T-helper 17 cell (primary cell): ENCODE measurements at regions not wholly inside any gene's neighbourhood (a gene's known extent, or its start where the extent isn't known, plus 50 kb on each side); places are given as distances from the start of the nearest gene placed in this dataset.
"Not testable (repeated sequence)": the region's sequence is repeated elsewhere in the genome, so short reads cannot be mapped to it uniquely, and the experiment has no call there.

Source experiments
- ATAC-seq: fragments of 150-1000 bp; cut with Tn5 transposase; 2 replicates; pipeline ENCODE4 v1.10.0; 2021; ENCODE audit warnings: mild to moderate bottlenecking, moderate library complexity
- DNase-seq, 3 donors: peaks; one replicate each; pipeline versions ENCODE4 v3.0.0 to v3.0.0-alpha.2; 2020 to 2021
- H3K9me3 ChIP-seq: one replicate; pipeline ENCODE4 v1.7.0; 2013; ENCODE audit warnings: low read length, mild to moderate bottlenecking; ENCODE audit not compliant: control insufficient read depth, poor library complexity, severe bottlenecking
- H3K27ac Mint-ChIP-seq: one replicate; pipeline ENCODE4 v1.8.0; 2022; ENCODE audit warnings: mild to moderate bottlenecking, moderate library complexity, mixed read lengths
- H3K27me3 Mint-ChIP-seq: one replicate; pipeline ENCODE4 v1.8.0; 2022; ENCODE audit warnings: mixed read lengths
- H3K36me3 Mint-ChIP-seq: one replicate; pipeline ENCODE4 v1.8.0; 2022; ENCODE audit warnings: low read depth, mixed read lengths
- H3K4me1 Mint-ChIP-seq: one replicate; pipeline ENCODE4 v1.8.0; 2022; ENCODE audit warnings: mild to moderate bottlenecking, mixed read lengths
- H3K4me3 Mint-ChIP-seq: one replicate; pipeline ENCODE4 v1.8.0; 2022; ENCODE audit warnings: mild to moderate bottlenecking, moderate library complexity, mixed read lengths

- H3K4me1 Mint-ChIP-seq, result no peaks in the 10 kb centered on the region
- H3K4me3 Mint-ChIP-seq, result no peak overlapping the region
- H3K9me3 ChIP-seq, result no peaks in the 10 kb centered on the region
- H3K36me3 Mint-ChIP-seq, result no peaks in the 10 kb centered on the region
- DNase-seq, result no peak
- no peaks in the 10 kb centered on the region for H3K27me3 Mint-ChIP-seq
- no peak overlapping the region for H3K27ac Mint-ChIP-seq
- no peak for ATAC-seq
These were observed 133.2 kb downstream of the MRPL57 start for GRCh38 chr13:21309542-21310172.

GRCh38 chr13:21310220-21310619 lies 133.8 kb downstream of the MRPL57 start:
- H3K9me3 ChIP-seq, result no peaks in the 10 kb centered on the region
- H3K27ac Mint-ChIP-seq, result no peak overlapping the region
- ATAC-seq, result no peak
- H3K36me3 Mint-ChIP-seq, result no peaks in the 10 kb centered on the region
- no peak overlapping the region for H3K4me3 Mint-ChIP-seq
- H3K27me3 Mint-ChIP-seq, result no peaks in the 10 kb centered on the region
- no peaks in the 10 kb centered on the region for H3K4me1 Mint-ChIP-seq
- no peak for DNase-seq

- H3K27me3 Mint-ChIP-seq, H3K36me3 Mint-ChIP-seq, H3K9me3 ChIP-seq, H3K4me3 Mint-ChIP-seq, DNase-seq, H3K4me1 Mint-ChIP-seq, H3K27ac Mint-ChIP-seq: not testable (repeated sequence)
- ATAC-seq, result peak; percentile 39
These were observed 138.5 kb downstream of the MRPL57 start for GRCh38 chr13:21314976-21315375.

- Mint-ChIP-seq H3K4me3 (no peak overlapping the region), H3K36me3 (no peaks in the 10 kb centered on the region), H3K4me1 (no peaks in the 10 kb centered on the region), H3K27me3 (no peaks in the 10 kb centered on the region), H3K27ac (peak overlapping the region; percentile 59)
- no peaks in the 10 kb centered on the region for H3K9me3 ChIP-seq
- DNase-seq (no peak), ATAC-seq (no peak)
These were observed 139.9 kb downstream of the MRPL57 start for GRCh38 chr13:21316376-21316775.

GRCh38 chr13:21318891-21319532 lies 140.1 kb downstream of the ZDHHC20 start:
- Mint-ChIP-seq H3K4me1 (no peaks in the 10 kb centered on the region), H3K36me3 (no peaks in the 10 kb centered on the region), H3K27me3 (no peaks in the 10 kb centered on the region), H3K4me3 (no peak overlapping the region), H3K27ac (no peak overlapping the region)
- no peak for ATAC-seq
- H3K9me3 ChIP-seq, result no peaks in the 10 kb centered on the region
- no peak for DNase-seq

GRCh38 chr13:21319869-21320641 lies 139.0 kb downstream of the ZDHHC20 start:
- no peak for ATAC-seq
- H3K27ac Mint-ChIP-seq, result no peak overlapping the region
- no peaks in the 10 kb centered on the region for H3K4me1 Mint-ChIP-seq
- no peaks in the 10 kb centered on the region for H3K27me3 Mint-ChIP-seq
- no peaks in the 10 kb centered on the region for H3K36me3 Mint-ChIP-seq
- H3K4me3 Mint-ChIP-seq, result no peak overlapping the region
- DNase-seq, result no peak
- H3K9me3 ChIP-seq, result no peaks in the 10 kb centered on the region

DNA sequence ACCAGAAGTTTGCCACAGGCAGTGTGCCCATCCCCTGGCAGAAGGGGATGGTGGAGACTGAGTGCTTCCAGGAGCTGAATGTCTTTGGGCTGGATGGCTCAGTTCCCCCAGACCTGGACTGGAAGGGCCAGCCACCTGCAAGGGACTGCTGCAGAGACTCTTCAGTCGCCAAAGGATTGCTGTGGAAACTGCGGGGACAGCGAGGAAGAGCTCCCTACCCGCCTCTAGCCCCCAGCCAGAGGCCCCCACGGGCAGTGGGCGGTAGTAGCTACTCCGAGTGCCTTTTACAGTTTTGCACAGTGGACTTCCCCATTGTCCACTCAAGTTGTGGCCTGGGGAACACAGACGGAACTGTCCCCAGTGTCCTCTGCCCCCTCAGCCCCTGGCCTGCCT lies 138.5 kb downstream of the ZDHHC20 start:
- H3K27ac Mint-ChIP-seq, result no peak overlapping the region
- H3K9me3 ChIP-seq, result no peaks in the 10 kb centered on the region
- H3K27me3 Mint-ChIP-seq, result no peaks in the 10 kb centered on the region
- H3K4me3 Mint-ChIP-seq, result no peak overlapping the region
- ATAC-seq (no peak), DNase-seq (no peak)
- H3K4me1 Mint-ChIP-seq, result no peaks in the 10 kb centered on the region
- no peaks in the 10 kb centered on the region for H3K36me3 Mint-ChIP-seq

DNA sequence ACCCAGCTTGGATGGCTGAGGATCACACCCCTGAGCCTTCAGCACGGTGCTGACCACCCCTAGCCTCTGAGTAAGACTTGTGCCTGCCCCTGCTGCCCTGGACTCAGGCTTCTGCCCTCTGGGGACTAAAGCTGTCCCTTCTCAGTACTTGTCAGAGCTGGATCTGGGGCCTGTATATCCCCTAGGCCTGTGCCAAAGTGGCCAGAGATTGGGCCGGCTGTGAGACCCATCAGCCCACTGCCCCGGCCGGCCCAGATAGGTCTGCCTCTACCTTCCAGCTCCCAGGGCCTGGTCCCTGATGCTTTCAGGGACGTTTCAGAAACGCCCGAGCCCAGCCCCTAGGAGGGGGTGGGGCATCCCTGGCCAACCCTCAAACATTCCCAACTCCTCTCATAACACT lies 137.8 kb downstream of the ZDHHC20 start:
- no peak overlapping the region for H3K27ac Mint-ChIP-seq
- no peak for DNase-seq
- no peaks in the 10 kb centered on the region for H3K36me3 Mint-ChIP-seq
- no peaks in the 10 kb centered on the region for H3K27me3 Mint-ChIP-seq
- H3K9me3 ChIP-seq, result no peaks in the 10 kb centered on the region
- H3K4me1 Mint-ChIP-seq, result no peaks in the 10 kb centered on the region
- H3K4me3 Mint-ChIP-seq, result no peak overlapping the region
- ATAC-seq, result no peak

- Mint-ChIP-seq H3K36me3 (no peaks in the 10 kb centered on the region), H3K27ac (no peak overlapping the region), H3K4me3 (no peak overlapping the region), H3K27me3 (no peaks in the 10 kb centered on the region), H3K4me1 (peaks cover 2% of the 10 kb centered on the region)
- DNase-seq (no peak), ATAC-seq (no peak)
- no peaks in the 10 kb centered on the region for H3K9me3 ChIP-seq
These were observed 136.7 kb downstream of the ZDHHC20 start for GRCh38 chr13:21322327-21322965.
